ENCODE measurements at regions not wholly inside any gene's neighbourhood (a gene's known extent, or its start where the extent isn't known, plus 50 kb on each side); places are given as distances from the start of the nearest gene placed in this dataset.
"Not testable (repeated sequence)": the region's sequence is repeated elsewhere in the genome, so short reads cannot be mapped to it uniquely, and the experiment has no call there.

DNA sequence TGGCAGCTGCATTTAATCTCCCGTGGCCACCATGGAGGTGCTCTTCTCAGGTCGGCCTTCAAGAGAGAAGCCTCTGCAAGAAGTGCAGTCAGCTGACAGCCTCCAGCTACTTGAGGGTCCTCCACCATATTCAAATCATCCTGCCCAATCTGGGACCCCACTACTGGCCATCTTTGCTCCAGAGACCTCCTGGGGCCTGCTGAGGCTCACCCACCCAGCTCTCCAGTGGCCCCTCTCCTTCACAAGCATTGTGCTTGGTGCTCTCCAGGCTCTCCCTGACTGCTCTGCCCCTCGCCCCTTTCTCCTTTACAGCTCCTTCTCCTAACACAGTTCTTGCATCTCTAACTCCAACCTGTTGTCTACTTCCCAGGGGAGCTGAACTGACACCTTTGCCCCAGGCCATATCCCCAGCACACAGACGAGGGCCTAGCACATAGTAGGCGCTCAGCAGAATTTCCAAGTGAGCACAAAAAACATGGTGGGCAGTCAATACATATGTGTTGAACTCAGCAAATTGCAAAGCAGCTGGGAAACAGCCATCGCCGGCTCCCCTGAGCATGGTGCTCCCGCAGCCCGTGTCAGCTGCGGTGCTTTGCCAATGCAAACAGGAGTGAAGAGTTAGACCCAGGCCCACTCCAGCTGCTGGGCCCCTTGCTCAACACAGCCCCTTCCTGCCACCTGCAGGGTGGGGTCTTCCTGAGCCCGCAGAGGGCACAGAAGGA, 102.2 kb downstream of the TNFRSF13B start:
- H3K4ac ChIP-seq (ENCODE audit: low read length); H3K79me1 ChIP-seq (ENCODE audit: low read depth, low read length); H3K23ac ChIP-seq (ENCODE audit: low read depth, low read length, poor library complexity); H3K27me3 ChIP-seq (ENCODE audit: control insufficient read depth in 3 of 3, insufficient read depth in 3 of 3, low read depth in 1 of 3, low read length in 3 of 3); H4K91ac ChIP-seq (ENCODE audit: low read depth, low read length, poor library complexity); H3K9ac ChIP-seq (ENCODE audit: low read depth, low read length, poor library complexity); H3K14ac ChIP-seq (ENCODE audit: low read length); H3K18ac ChIP-seq (ENCODE audit: low read length); H2BK12ac ChIP-seq (ENCODE audit: low read length); H3K36me3 ChIP-seq (replicated peaks in 1 of 2; ENCODE audit: control insufficient read depth in 2 of 2, insufficient read depth in 2 of 2, low read length in 2 of 2); H3K4me2 ChIP-seq (ENCODE audit: insufficient read depth, low read length, poor library complexity, severe bottlenecking); H2BK120ac ChIP-seq (ENCODE audit: low read depth, low read length); DNase-seq (ENCODE audit: low spot score); H3K4me1 ChIP-seq (ENCODE audit: control insufficient read depth in 2 of 2, insufficient read depth in 1 of 2, low read depth in 1 of 2, low read length in 2 of 2); H3K4me3 ChIP-seq (ENCODE audit: low read length in 2 of 2); H2AFZ ChIP-seq (ENCODE audit: low read length); H2BK5ac ChIP-seq (ENCODE audit: low read length); H2BK15ac ChIP-seq (ENCODE audit: low read length); H2AK5ac ChIP-seq (ENCODE audit: low read depth, low read length); H3K27ac ChIP-seq (replicated peaks; ENCODE audit: low read length); H3K9me3 ChIP-seq (replicated peaks in 1 of 2; ENCODE audit: control insufficient read depth in 2 of 2, insufficient read depth in 1 of 2, low read depth in 1 of 2, low read length in 2 of 2); H4K8ac ChIP-seq (ENCODE audit: low read depth, low read length): not testable (repeated sequence)
- no CpG with 5 or more reads among the region's 11 CpGs for WGBS, 2 donors (ENCODE audit: extremely low coverage in 2 of 2, insufficient read length in 2 of 2, insufficient replicate concordance in 1 of 2)

DNA sequence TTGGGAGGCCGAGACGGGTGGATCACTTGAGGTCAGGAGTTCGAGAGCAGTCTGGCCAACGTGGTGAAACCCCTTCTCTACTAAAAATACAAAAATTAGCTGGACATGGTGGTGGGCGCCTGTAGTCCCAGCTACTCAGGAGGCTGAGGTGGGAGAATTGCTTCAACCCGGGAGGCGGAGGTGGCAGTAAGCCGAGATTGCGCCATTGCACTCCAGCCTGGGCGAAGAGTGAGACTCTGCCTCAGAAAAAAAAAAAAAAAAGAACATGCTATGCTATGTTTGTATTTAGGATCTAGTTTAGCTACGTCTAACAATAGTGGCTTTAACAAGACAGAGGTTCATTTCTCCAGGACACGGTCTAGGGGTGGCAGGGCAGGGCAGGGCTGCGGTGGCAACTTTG, 103.3 kb downstream of the TNFRSF13B start:
- not testable (repeated sequence) for H3K27me3 ChIP-seq (ENCODE audit: control insufficient read depth in 3 of 3, insufficient read depth in 3 of 3, low read depth in 1 of 3, low read length in 3 of 3); H2AFZ ChIP-seq (ENCODE audit: low read length); H3K4ac ChIP-seq (ENCODE audit: low read length); H2AK5ac ChIP-seq (ENCODE audit: low read depth, low read length); H2BK5ac ChIP-seq (ENCODE audit: low read length); H3K4me3 ChIP-seq (ENCODE audit: low read length in 2 of 2); H3K4me2 ChIP-seq (ENCODE audit: insufficient read depth, low read length, poor library complexity, severe bottlenecking); H2BK15ac ChIP-seq (ENCODE audit: low read length); H3K9me3 ChIP-seq (replicated peaks in 1 of 2; ENCODE audit: control insufficient read depth in 2 of 2, insufficient read depth in 1 of 2, low read depth in 1 of 2, low read length in 2 of 2); H2BK120ac ChIP-seq (ENCODE audit: low read depth, low read length); H3K9ac ChIP-seq (ENCODE audit: low read depth, low read length, poor library complexity); H3K27ac ChIP-seq (replicated peaks; ENCODE audit: low read length); H3K18ac ChIP-seq (ENCODE audit: low read length); H3K4me1 ChIP-seq (ENCODE audit: control insufficient read depth in 2 of 2, insufficient read depth in 1 of 2, low read depth in 1 of 2, low read length in 2 of 2); H4K8ac ChIP-seq (ENCODE audit: low read depth, low read length); H2BK12ac ChIP-seq (ENCODE audit: low read length); DNase-seq (ENCODE audit: low spot score); H3K36me3 ChIP-seq (replicated peaks in 1 of 2; ENCODE audit: control insufficient read depth in 2 of 2, insufficient read depth in 2 of 2, low read length in 2 of 2); H3K14ac ChIP-seq (ENCODE audit: low read length); H3K23ac ChIP-seq (ENCODE audit: low read depth, low read length, poor library complexity); H3K79me1 ChIP-seq (ENCODE audit: low read depth, low read length); H4K91ac ChIP-seq (ENCODE audit: low read depth, low read length, poor library complexity)
- no CpG with 5 or more reads among the region's 13 CpGs for WGBS, 2 donors (ENCODE audit: extremely low coverage in 2 of 2, insufficient read length in 2 of 2, insufficient replicate concordance in 1 of 2)

GRCh38 chr17:16867545-16867944, 104.4 kb downstream of the TNFRSF13B start:
- H2AK5ac ChIP-seq (ENCODE audit: low read depth, low read length); H3K18ac ChIP-seq (ENCODE audit: low read length); H3K4me2 ChIP-seq (ENCODE audit: insufficient read depth, low read length, poor library complexity, severe bottlenecking); H4K8ac ChIP-seq (ENCODE audit: low read depth, low read length); H4K91ac ChIP-seq (ENCODE audit: low read depth, low read length, poor library complexity); H3K9ac ChIP-seq (ENCODE audit: low read depth, low read length, poor library complexity); DNase-seq (ENCODE audit: low spot score); H3K9me3 ChIP-seq (replicated peaks in 1 of 2; ENCODE audit: control insufficient read depth in 2 of 2, insufficient read depth in 1 of 2, low read depth in 1 of 2, low read length in 2 of 2); H3K4me3 ChIP-seq (ENCODE audit: low read length in 2 of 2); H3K27me3 ChIP-seq (ENCODE audit: control insufficient read depth in 3 of 3, insufficient read depth in 3 of 3, low read depth in 1 of 3, low read length in 3 of 3); H2BK12ac ChIP-seq (ENCODE audit: low read length); H3K4me1 ChIP-seq (ENCODE audit: control insufficient read depth in 2 of 2, insufficient read depth in 1 of 2, low read depth in 1 of 2, low read length in 2 of 2); H3K23ac ChIP-seq (ENCODE audit: low read depth, low read length, poor library complexity); H2AFZ ChIP-seq (ENCODE audit: low read length); H2BK120ac ChIP-seq (ENCODE audit: low read depth, low read length); H3K27ac ChIP-seq (replicated peaks; ENCODE audit: low read length); H3K36me3 ChIP-seq (replicated peaks in 1 of 2; ENCODE audit: control insufficient read depth in 2 of 2, insufficient read depth in 2 of 2, low read length in 2 of 2); H3K4ac ChIP-seq (ENCODE audit: low read length); H2BK15ac ChIP-seq (ENCODE audit: low read length); H2BK5ac ChIP-seq (ENCODE audit: low read length); H3K14ac ChIP-seq (ENCODE audit: low read length); H3K79me1 ChIP-seq (ENCODE audit: low read depth, low read length): not testable (repeated sequence)
- no CpG with 5 or more reads among the region's 5 CpGs for WGBS, 2 donors (ENCODE audit: extremely low coverage in 2 of 2, insufficient read length in 2 of 2, insufficient replicate concordance in 1 of 2)

GRCh38 chr17:16866841-16867240, 105.1 kb downstream of the TNFRSF13B start:
- H3K36me3 ChIP-seq (replicated peaks in 1 of 2; ENCODE audit: control insufficient read depth in 2 of 2, insufficient read depth in 2 of 2, low read length in 2 of 2); H3K4me2 ChIP-seq (ENCODE audit: insufficient read depth, low read length, poor library complexity, severe bottlenecking); H3K23ac ChIP-seq (ENCODE audit: low read depth, low read length, poor library complexity); H2AFZ ChIP-seq (ENCODE audit: low read length); H2BK15ac ChIP-seq (ENCODE audit: low read length); H3K18ac ChIP-seq (ENCODE audit: low read length); H3K9ac ChIP-seq (ENCODE audit: low read depth, low read length, poor library complexity); H4K91ac ChIP-seq (ENCODE audit: low read depth, low read length, poor library complexity); H3K4ac ChIP-seq (ENCODE audit: low read length); H2BK5ac ChIP-seq (ENCODE audit: low read length); H2BK120ac ChIP-seq (ENCODE audit: low read depth, low read length); H3K14ac ChIP-seq (ENCODE audit: low read length); H3K4me1 ChIP-seq (ENCODE audit: control insufficient read depth in 2 of 2, insufficient read depth in 1 of 2, low read depth in 1 of 2, low read length in 2 of 2); H3K79me1 ChIP-seq (ENCODE audit: low read depth, low read length); H3K27me3 ChIP-seq (ENCODE audit: control insufficient read depth in 3 of 3, insufficient read depth in 3 of 3, low read depth in 1 of 3, low read length in 3 of 3); H2AK5ac ChIP-seq (ENCODE audit: low read depth, low read length); H3K27ac ChIP-seq (replicated peaks; ENCODE audit: low read length); H3K4me3 ChIP-seq (ENCODE audit: low read length in 2 of 2); H4K8ac ChIP-seq (ENCODE audit: low read depth, low read length); DNase-seq (ENCODE audit: low spot score); H3K9me3 ChIP-seq (replicated peaks in 1 of 2; ENCODE audit: control insufficient read depth in 2 of 2, insufficient read depth in 1 of 2, low read depth in 1 of 2, low read length in 2 of 2); H2BK12ac ChIP-seq (ENCODE audit: low read length): not testable (repeated sequence)
- no CpG with 5 or more reads among the region's 6 CpGs for WGBS, 2 donors (ENCODE audit: extremely low coverage in 2 of 2, insufficient read length in 2 of 2, insufficient replicate concordance in 1 of 2)
